NCI-H2171 (cell line): ENCODE measurements at regions not wholly inside any gene's neighbourhood (a gene's known extent, or its start where the extent isn't known, plus 50 kb on each side); places are given as distances from the start of the nearest gene placed in this dataset.

Experiments
- DNase-seq: peaks from one replicate; lab custom pipeline; 2025; lab: John Stamatoyannopoulos, UW

DNA sequence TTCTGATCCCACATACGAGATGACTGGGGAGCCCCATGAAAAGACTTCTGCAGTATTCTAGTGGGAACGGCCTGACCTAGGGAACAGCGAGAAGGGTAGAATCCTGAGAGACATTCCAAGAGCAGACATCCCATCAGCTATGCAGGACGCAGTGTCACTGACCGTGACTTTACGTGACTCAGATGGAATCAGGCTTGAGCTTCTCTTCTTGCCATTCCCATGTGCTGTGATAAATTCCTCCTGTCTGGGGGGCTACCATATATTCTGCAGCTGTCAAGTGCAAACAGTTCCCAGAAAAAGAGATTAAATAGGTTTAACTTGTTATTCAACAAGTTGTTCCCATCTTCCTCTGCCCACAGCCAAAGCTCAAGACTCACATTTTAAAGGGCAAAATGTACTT, 73.1 kb upstream of the PDE1C start:
- DNase-seq, result no peak

DNA sequence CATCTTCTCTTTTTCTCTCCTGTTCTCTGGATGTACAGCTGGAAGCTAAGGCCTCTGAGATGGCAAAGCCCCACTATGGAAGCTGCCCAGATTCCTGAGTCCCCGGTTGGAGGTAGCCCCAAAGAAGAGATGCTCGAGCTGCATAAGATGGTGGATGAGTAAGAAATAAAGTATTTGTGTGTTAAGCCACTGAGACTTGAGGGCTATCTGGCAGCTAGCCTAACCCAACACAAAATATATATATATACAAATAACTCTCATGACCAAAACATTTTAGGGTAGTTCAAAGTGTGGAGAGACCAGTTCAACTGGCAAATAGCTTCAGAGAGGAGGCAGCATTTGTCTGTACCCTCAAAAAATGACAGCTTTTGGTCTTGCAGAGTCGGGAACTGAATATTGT, 72.4 kb upstream of the PDE1C start:
- DNase-seq, result no peak

DNA sequence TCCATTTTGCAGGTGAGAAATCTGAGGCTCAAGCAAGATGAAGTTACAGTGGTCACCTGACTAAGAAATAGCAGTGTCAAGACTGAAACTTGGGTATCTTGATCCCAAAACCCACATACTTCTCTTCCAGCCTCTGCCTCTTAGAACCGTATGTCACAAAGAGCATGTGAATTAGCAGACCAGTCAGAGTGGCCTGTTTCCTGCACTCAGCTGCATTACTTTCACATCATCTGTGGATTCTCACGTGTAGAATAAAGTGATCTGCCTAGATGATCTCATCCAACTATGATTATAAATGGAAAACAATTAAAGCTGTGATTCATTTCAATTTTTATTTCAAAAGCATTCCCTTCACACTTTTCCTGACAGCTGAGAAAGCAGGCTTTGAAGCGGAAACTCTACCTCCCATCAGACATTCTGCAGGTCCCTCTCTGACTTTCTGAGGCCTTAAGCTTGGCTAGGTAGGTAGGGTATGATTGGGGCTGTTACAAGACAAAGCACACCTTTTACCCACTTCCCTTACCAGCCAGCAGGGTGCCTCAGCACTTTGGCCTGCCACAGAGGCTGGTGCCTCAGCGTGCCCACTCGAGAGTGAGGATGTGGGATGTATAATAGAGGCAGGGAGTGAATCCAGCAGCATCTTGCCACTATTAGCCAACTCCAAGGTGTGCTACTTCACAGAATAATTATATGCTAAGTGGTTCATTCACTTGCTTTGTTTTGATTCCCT, 70.2 kb upstream of the PDE1C start:
- DNase-seq, result no peak

- DNase-seq, result no peak
These were observed 66.9 kb upstream of the PDE1C start for GRCh38 chr7:32137059-32137458.

GRCh38 chr7:32131091-32131490, 60.9 kb upstream of the PDE1C start:
- DNase-seq, result no peak

DNA sequence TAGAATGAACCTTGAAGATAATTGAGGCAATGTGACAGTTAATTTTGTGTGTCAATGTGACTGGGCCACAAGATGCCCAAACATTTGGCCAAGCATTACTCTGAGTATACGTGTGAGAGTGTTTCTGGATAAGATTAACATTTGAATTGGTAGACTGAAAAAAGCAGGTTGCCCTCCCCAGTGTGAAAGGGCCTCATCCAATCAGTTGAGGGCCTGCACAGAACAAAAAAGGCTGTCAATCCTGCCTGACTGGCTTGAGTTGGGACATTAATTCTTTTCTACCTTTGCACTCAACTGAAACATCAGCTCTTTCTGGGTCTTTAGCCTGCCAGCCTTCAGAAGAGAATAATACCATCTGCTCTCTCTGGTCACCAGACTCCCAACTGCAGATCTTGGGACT, 56.6 kb upstream of the PDE1C start:
- DNase-seq, result no peak
